HFFc6 (cell line): ENCODE measurements at regions not wholly inside any gene's neighbourhood (a gene's known extent, or its start where the extent isn't known, plus 50 kb on each side); places are given as distances from the start of the nearest gene placed in this dataset.
"Not testable (repeated sequence)": the region's sequence is repeated elsewhere in the genome, so short reads cannot be mapped to it uniquely, and the experiment has no call there.

Experiments
- DNase-seq: peaks from one replicate; pipeline ENCODE4 v3.0.0-alpha.2; 2018
- H3K27ac Mint-ChIP-seq: 2 replicates; pipeline ENCODE4 v1.8.0; 2020; ENCODE audit warnings: mild to moderate bottlenecking, mixed read lengths
- H3K27me3 Mint-ChIP-seq: 2 replicates; pipeline ENCODE4 v1.8.0; 2021; ENCODE audit warnings: mild to moderate bottlenecking, moderate library complexity, mixed read lengths; ENCODE audit not compliant: insufficient read depth
- H3K36me3 Mint-ChIP-seq: 2 replicates; pipeline ENCODE4 v1.8.0; 2021; ENCODE audit warnings: low read depth, mixed read lengths
- H3K4me1 Mint-ChIP-seq: 2 replicates; pipeline ENCODE4 v1.8.0; 2020; ENCODE audit warnings: low read depth, mixed read lengths
- H3K4me3 Mint-ChIP-seq: 2 replicates; pipeline ENCODE4 v1.8.0; 2020; ENCODE audit warnings: mild to moderate bottlenecking, moderate library complexity, mixed read lengths
- H3K9me3 Mint-ChIP-seq: 2 replicates; pipeline ENCODE4 v1.8.0; 2020; ENCODE audit warnings: mild to moderate bottlenecking, mixed read lengths
- TF ChIP-seq, protein P1 (sequence below): fragments of 200-600 bp; sonication (generic); IDR thresholded peaks from 2 replicates; pipeline ENCODE4 v1.5.0; 2021; ENCODE audit warnings: antibody characterized with exemption, mild to moderate bottlenecking

DNA sequence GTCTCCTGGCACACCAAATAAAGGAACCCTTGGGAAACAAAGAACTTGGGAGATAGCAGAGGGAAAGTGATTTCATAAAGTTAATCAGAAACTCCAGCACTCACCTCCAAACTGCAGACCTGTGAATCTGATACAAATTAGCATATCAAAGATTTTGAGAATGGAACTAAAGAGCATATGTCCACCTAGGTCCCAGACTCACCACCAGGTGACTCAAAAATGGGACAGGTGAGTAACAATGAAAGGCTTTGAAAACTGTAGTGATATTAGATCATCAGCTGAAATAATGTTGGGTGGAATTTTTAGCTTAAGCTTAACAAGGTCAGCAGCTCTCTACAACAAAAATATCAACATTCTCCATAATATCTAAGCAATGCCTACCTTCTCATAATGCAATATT, 214.8 kb downstream of the RERGL start:
- Mint-ChIP-seq H3K4me1 (no peaks in the 10 kb centered on the region), H3K4me3 (no peak overlapping the region), H3K9me3 (peaks cover 32% of the 10 kb centered on the region), H3K27ac (no peak overlapping the region), H3K36me3 (0 out of 2 replicates have a peak, but pooled peaks cover 1% of the 10 kb centered on the region), H3K27me3 (0 out of 2 replicates have a peak, but pooled peaks cover 2% of the 10 kb centered on the region)
- DNase-seq: no peak
- TF ChIP-seq, protein P1, sequence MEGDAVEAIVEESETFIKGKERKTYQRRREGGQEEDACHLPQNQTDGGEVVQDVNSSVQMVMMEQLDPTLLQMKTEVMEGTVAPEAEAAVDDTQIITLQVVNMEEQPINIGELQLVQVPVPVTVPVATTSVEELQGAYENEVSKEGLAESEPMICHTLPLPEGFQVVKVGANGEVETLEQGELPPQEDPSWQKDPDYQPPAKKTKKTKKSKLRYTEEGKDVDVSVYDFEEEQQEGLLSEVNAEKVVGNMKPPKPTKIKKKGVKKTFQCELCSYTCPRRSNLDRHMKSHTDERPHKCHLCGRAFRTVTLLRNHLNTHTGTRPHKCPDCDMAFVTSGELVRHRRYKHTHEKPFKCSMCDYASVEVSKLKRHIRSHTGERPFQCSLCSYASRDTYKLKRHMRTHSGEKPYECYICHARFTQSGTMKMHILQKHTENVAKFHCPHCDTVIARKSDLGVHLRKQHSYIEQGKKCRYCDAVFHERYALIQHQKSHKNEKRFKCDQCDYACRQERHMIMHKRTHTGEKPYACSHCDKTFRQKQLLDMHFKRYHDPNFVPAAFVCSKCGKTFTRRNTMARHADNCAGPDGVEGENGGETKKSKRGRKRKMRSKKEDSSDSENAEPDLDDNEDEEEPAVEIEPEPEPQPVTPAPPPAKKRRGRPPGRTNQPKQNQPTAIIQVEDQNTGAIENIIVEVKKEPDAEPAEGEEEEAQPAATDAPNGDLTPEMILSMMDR: no peak

DNA sequence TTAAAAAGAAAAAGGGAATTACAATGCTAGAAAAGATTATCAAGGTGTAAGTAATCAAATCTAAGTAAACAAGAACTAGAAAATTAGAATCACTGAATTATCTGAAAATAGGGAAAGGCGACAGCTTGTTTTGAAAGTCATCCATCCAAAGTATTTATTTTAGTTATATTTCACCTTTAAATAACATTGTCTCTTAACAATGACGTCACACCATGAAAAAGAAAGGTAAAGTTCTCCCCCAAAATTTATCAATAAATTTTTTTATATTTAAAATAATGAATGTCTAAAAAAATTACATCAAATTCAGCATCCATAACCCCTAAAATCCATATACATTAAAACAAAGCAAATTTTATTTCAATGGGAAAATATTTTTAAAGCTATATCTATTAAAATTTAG, 223.2 kb downstream of the RERGL start:
- H3K9me3 Mint-ChIP-seq: peaks cover 29% of the 10 kb centered on the region; the same call in 1 of the 2 replicates
- no peaks in the 10 kb centered on the region for H3K4me1 Mint-ChIP-seq
- DNase-seq: no peak

DNA sequence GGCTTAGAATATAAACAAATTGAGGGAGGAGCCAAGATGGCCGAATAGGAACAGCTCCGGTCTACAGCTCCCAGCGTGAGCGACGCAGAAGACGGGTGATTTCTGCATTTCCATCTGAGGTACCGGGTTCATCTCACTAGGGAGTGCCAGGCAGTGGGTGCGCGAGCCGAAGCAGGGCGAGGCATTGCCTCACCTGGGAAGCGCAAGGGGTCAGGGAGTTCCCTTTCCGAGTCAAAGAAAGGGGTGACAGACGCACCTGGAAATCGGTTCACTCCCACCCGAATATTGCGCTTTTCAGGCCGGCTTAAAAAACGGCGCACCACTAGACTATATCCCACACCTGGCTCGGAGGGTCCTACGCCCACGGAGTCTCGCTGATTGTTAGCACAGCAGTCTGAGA, 234.4 kb downstream of the RERGL start:
- peaks cover 24% of the 10 kb centered on the region for H3K9me3 Mint-ChIP-seq
- not testable (repeated sequence) for H3K36me3 Mint-ChIP-seq, H3K4me1 Mint-ChIP-seq, H3K27ac Mint-ChIP-seq, H3K27me3 Mint-ChIP-seq, DNase-seq, H3K4me3 Mint-ChIP-seq

More for the DNA sequence above, 223.2 kb downstream of the RERGL start:
- H3K36me3 Mint-ChIP-seq: no peaks in the 10 kb centered on the region
- H3K4me3 Mint-ChIP-seq: no peak overlapping the region
- TF ChIP-seq, protein P1: no peak
- peaks cover 2% of the 10 kb centered on the region; the same call in 1 of the 2 replicates for H3K27me3 Mint-ChIP-seq
- H3K27ac Mint-ChIP-seq: no peak overlapping the region

DNA sequence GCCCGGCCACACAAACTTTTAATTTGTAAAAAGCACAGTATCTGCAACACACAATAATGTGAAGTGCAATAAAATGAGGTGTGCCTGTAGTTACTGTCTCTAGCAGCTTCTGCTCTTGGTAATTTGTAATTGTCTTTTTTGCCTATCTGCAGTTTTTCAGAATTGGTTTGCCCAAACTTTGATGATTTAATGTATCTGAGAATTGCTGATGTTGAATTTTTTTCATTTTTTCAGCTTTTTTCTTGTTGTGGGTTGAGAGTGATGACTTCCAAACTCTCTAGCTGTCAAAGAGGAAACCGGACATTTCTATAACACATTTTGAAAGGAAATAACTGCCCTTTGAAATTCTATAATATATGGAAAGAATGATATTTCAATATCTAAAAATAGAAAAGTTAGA, 236.9 kb downstream of the RERGL start:
- Mint-ChIP-seq H3K27ac (no peak overlapping the region), H3K9me3 (peaks cover 30% of the 10 kb centered on the region), H3K36me3 (0 out of 2 replicates have a peak, but pooled peaks cover 4% of the 10 kb centered on the region), H3K4me1 (no peaks in the 10 kb centered on the region), H3K27me3 (no peaks in the 10 kb centered on the region), H3K4me3 (no peak overlapping the region)
- no peak for DNase-seq
- TF ChIP-seq, protein P1: no peak

DNA sequence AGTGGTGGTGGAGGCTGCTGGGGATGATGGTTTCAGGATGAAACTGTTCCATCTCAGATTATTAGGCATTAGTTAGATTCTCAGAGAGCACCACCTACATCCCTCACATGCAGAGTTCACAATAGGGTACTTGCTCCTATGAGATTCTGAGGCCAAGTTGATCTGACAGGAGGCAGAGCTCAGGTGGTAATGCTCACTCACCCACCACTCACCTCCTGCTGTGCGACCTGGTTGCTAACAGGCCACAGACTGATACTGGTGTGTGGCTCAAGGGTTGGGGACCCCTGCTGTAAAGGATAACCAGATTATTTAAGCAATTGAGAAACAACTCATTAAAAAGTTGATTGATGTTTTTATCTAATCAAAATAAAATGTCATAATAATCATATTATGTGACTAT, 248.5 kb downstream of the RERGL start:
- no peak for DNase-seq
- H3K36me3 Mint-ChIP-seq: no peaks in the 10 kb centered on the region
- H3K4me3 Mint-ChIP-seq: no peak overlapping the region
- H3K4me1 Mint-ChIP-seq: no peaks in the 10 kb centered on the region
- peaks cover 24% of the 10 kb centered on the region for H3K9me3 Mint-ChIP-seq
- no peaks in the 10 kb centered on the region; the same call in 1 of the 2 replicates for H3K27me3 Mint-ChIP-seq
- TF ChIP-seq, protein P1: no peak
- no peak overlapping the region for H3K27ac Mint-ChIP-seq

DNA sequence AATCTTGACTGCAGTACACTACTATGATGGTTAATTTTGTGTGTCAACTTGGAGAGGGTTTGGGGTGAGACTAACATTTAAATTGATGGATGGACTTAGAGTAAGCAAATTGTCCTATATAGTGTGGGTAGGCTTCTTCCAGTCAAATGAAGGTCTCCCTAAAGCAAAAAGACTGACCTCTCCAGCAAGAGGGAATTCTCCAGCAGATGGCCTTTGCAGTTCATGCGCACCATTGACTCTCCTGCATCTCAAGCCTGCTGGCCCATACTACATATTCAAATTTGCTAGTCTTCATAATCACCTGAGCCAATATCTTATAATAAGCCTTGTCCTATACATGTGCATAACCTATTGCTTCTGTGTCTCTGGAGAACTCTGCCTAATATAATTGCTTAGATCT, 260.2 kb downstream of the RERGL start:
- H3K27me3 Mint-ChIP-seq: no peaks in the 10 kb centered on the region
- H3K36me3 Mint-ChIP-seq: no peaks in the 10 kb centered on the region
- H3K9me3 Mint-ChIP-seq: peaks cover 4% of the 10 kb centered on the region
- no peaks in the 10 kb centered on the region for H3K4me1 Mint-ChIP-seq
- no peak overlapping the region for H3K4me3 Mint-ChIP-seq
- H3K27ac Mint-ChIP-seq: no peak overlapping the region
- TF ChIP-seq, protein P1: no peak
- no peak for DNase-seq
